ENCODE measurements at regions not wholly inside any gene's neighbourhood (a gene's known extent, or its start where the extent isn't known, plus 50 kb on each side); places are given as distances from the start of the nearest gene placed in this dataset.

- Histone ChIP-seq H3K4me3 (ENCODE audit: low read depth, low read length) (no peak overlapping the region), H3K27ac (ENCODE audit: low read depth, low read length) (no peak overlapping the region), H3K9me3 (ENCODE audit: control insufficient read depth, insufficient read depth, low read length) (no peaks in the 10 kb centered on the region), H3K27me3 (ENCODE audit: control insufficient read depth, insufficient read depth, low read length) (no peaks in the 10 kb centered on the region)
- ChIA-PET POLR2A (no interaction called here), CTCF (no interaction called here)
- no peak for DNase-seq (ENCODE audit: low read depth, low spot score)
- no peak for TF ChIP-seq CTCF (IDR thresholded peaks at IDR 0.05; ENCODE audit: low read depth, low read length)
These were observed 515.6 kb upstream of the SGO1 start for GRCh38 chr3:20701641-20702040.

- no peak overlapping the region for H3K4me3 ChIP-seq (ENCODE audit: low read depth, low read length)
- H3K9me3 ChIP-seq (ENCODE audit: control insufficient read depth, insufficient read depth, low read length) = no peaks in the 10 kb centered on the region
- ChIA-PET CTCF (no interaction called here), POLR2A (no interaction called here)
- H3K27me3 ChIP-seq (ENCODE audit: control insufficient read depth, insufficient read depth, low read length) = no peaks in the 10 kb centered on the region
- TF ChIP-seq CTCF (IDR thresholded peaks at IDR 0.05; ENCODE audit: low read depth, low read length) = no peak
- no peak for DNase-seq (ENCODE audit: low read depth, low spot score)
- H3K27ac ChIP-seq (ENCODE audit: low read depth, low read length) = no peak overlapping the region
These were observed 514.7 kb upstream of the SGO1 start for GRCh38 chr3:20700714-20701113.

GRCh38 chr3:20698896-20699295, 512.9 kb upstream of the SGO1 start:
- Histone ChIP-seq H3K4me3 (ENCODE audit: low read depth, low read length) (no peak overlapping the region), H3K27me3 (ENCODE audit: control insufficient read depth, insufficient read depth, low read length) (no peaks in the 10 kb centered on the region), H3K9me3 (ENCODE audit: control insufficient read depth, insufficient read depth, low read length) (no peaks in the 10 kb centered on the region), H3K27ac (ENCODE audit: low read depth, low read length) (no peak overlapping the region)
- ChIA-PET CTCF (no interaction called here), POLR2A (no interaction called here)
- DNase-seq (ENCODE audit: low read depth, low spot score) = no peak
- TF ChIP-seq CTCF (IDR thresholded peaks at IDR 0.05; ENCODE audit: low read depth, low read length) = no peak

DNA sequence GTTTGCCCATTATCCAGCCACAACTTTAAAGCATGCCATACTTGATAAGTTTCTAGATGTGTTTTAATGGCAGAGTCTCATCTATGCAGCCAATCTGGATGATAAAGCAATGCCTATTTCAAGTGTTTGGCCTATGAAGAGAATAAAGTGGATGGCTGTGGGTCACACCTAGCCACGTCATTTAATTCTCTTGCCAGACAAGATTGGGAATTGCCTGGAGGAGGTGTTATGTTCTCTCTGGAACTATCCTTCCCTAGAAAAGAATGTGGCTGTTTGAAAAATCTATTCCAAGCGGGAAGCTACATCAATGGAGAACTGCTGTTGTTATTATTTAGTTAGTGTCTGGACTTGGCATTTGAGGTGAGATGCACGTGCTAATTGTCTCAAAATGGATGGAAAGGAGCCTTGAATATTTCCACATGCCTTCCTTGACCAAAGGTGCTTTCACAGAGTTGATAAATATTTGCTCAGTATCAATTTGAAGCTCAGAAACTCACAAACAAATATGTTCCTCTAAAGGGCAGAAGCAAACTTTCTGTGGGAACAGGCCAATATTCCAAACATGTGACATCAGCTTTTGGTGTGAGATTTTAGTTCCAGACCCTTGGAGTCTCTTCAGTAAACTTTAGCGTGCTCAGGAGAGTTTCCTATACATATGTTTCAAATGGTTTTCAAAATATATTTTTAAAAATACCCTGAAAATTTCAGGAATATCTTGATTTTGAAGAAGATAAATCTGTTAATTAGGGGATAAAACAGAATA, 510.6 kb upstream of the SGO1 start:
- DNase-seq (ENCODE audit: low read depth, low spot score) = no peak
- Histone ChIP-seq H3K9me3 (ENCODE audit: control insufficient read depth, insufficient read depth, low read length) (no peaks in the 10 kb centered on the region), H3K27me3 (ENCODE audit: control insufficient read depth, insufficient read depth, low read length) (no peaks in the 10 kb centered on the region), H3K27ac (ENCODE audit: low read depth, low read length) (no peak overlapping the region), H3K4me3 (ENCODE audit: low read depth, low read length) (no peak overlapping the region)
- ChIA-PET CTCF (no interaction called here), POLR2A (no interaction called here)
- TF ChIP-seq CTCF (IDR thresholded peaks at IDR 0.05; ENCODE audit: low read depth, low read length) = no peak

- Histone ChIP-seq H3K4me3 (ENCODE audit: low read depth, low read length) (no peak overlapping the region), H3K27ac (ENCODE audit: low read depth, low read length) (no peak overlapping the region), H3K27me3 (ENCODE audit: control insufficient read depth, insufficient read depth, low read length) (no peaks in the 10 kb centered on the region), H3K9me3 (ENCODE audit: control insufficient read depth, insufficient read depth, low read length) (no peaks in the 10 kb centered on the region; the same call in 1 of the 2 replicates)
- ChIA-PET POLR2A (no interaction called here), CTCF (interaction anchor here (0.7 kb wide), 1 partner anchor 70 kb away, joined by 3 read pairs; no protein-coding TSS in a partner anchor)
- TF ChIP-seq CTCF (IDR thresholded peaks at IDR 0.05; ENCODE audit: low read depth, low read length) = no peak
- no peak for DNase-seq (ENCODE audit: low read depth, low spot score)
These were observed 506.7 kb upstream of the SGO1 start for GRCh38 chr3:20692675-20693074.

All from AG04450 (cell line).